ENCODE measurements at regions not wholly inside any gene's neighbourhood (a gene's known extent, or its start where the extent isn't known, plus 50 kb on each side); places are given as distances from the start of the nearest gene placed in this dataset.
"Not testable (repeated sequence)": the region's sequence is repeated elsewhere in the genome, so short reads cannot be mapped to it uniquely, and the experiment has no call there.

GRCh38 chr2:84040281-84040680 is 418.8 kb downstream of the SUCLG1 start:
- no peak for DNase-seq

GRCh38 chr2:84038866-84039265 is 420.2 kb downstream of the SUCLG1 start:
- no peak for DNase-seq

DNA sequence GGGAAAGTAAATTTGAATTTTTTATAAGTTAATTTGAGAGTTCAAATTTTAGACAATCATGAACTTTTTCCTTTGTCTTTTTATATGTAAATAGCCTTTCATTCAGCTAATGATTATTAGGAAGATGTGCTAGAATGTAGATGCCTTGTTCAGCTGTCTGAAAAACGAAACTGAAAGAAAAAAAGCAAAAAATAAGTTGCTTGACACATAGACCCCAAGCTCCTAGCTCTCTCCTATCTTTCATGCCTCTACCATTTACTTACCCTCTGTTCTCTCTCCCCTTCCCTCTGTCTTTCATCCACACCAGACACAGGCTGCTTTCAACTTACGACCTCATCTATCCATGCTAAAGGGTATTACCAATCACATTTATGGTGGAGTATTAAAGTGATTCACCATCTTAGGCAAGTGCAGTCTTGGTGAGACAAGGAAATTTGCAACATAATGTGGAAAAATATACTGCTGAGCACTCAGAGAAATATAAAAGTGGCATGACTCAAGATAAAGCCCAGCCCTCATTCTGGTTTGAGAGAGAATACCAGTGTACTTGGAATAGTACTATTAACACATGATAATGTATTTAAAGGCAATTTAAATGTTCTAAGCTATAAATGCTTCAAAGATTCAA is 425.6 kb downstream of the SUCLG1 start:
- DNase-seq: no peak

DNA sequence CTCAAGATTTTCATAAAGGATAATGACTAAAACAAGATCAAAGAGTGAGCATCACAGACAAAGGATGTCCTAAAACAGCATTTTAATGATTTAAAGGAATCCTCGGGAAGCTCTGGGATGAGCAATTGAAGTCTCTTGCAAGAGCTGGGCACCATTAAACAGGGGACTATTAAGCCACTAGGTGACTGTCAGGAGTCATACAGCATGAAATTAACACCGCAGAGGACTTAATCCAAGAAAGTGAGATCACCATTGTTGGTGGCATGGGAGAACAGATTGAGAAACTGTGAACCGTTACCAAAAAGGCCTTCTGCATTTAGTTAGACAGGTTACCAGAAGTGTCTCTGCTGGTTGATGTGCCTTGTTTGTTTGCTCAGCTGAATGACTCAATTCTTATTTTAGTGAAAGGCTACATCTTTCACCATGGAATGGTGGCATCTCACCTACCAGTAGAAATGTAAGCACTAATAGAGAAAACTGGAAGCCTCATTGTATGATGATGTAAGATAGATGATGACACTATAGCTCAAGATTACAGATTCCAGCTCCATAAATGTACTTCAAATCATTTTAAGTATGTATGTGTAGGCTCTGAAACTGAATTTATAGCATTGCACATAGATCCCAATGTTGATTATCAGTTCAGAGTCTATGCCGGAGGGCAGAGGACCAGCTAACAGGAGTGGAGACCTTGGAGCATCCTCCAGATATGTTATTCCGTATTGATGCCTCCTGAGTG is 427.6 kb downstream of the SUCLG1 start:
- no peak for DNase-seq

- DNase-seq: no peak
Measured at GRCh38 chr2:84029903-84030575, 429.0 kb downstream of the SUCLG1 start.

DNA sequence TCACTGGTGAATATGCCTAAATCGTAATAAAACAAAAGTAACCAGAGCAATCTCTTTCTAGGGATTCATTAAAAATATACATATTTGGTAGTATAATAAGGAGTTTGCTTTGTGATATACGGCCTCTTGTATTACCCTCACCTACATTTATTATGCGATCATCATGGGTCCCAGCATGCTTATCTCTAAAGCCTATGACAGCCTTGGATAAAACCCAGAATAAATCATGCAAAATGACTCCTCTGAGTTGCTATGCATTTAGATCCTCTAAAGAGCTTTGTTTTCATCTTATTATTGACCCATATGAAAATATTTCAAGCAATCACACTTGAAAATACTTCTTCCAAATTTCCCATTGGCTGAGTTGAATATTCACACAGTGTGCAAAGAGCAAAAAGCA is 432.3 kb downstream of the SUCLG1 start:
- no peak for DNase-seq

GRCh38 chr2:84022810-84023431 is 436.2 kb downstream of the SUCLG1 start:
- peak; percentile 50 for DNase-seq

DNA sequence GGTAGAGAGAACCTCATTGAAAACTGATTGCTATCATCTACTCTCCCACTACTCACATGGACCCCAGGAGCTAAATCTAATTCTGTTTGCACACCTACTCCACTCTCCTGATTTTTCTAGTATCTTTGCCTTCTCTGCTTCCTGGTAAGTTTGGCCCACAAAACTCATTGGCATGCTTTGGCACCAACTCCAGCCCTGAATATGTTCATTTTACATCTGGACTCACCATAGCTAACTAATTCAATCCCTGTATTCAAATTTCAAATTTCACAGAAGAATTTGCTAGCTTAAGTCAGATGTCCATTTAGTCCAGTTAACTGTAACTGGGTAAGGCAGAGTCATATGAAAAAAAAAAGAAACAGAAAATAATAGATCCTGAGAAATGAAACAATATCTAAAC is 442.1 kb downstream of the SUCLG1 start:
- no peak for DNase-seq

DNA sequence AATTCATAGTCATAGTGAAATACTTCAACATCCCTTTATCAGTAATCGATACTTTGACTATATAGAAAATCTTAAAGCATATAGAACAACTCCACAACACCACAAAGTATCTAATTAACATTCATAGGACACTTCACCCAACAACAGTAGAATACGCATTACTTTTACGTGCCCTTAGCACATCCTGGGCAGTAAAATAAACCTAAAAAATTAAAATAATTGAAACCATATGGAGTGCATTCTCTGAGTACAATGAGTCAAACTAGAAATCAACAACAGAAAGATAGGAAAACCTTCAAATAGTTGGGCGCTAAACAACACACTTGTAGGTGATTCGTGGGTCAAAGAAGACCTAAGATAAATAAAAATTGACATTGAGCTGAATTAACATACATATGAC is 442.9 kb downstream of the SUCLG1 start:
- DNase-seq: no peak

- DNase-seq: no peak
Measured at GRCh38 chr2:83997889-83998288, 461.2 kb downstream of the SUCLG1 start.

GRCh38 chr2:83994633-83995179 is 464.4 kb downstream of the SUCLG1 start:
- DNase-seq: no peak

DNA sequence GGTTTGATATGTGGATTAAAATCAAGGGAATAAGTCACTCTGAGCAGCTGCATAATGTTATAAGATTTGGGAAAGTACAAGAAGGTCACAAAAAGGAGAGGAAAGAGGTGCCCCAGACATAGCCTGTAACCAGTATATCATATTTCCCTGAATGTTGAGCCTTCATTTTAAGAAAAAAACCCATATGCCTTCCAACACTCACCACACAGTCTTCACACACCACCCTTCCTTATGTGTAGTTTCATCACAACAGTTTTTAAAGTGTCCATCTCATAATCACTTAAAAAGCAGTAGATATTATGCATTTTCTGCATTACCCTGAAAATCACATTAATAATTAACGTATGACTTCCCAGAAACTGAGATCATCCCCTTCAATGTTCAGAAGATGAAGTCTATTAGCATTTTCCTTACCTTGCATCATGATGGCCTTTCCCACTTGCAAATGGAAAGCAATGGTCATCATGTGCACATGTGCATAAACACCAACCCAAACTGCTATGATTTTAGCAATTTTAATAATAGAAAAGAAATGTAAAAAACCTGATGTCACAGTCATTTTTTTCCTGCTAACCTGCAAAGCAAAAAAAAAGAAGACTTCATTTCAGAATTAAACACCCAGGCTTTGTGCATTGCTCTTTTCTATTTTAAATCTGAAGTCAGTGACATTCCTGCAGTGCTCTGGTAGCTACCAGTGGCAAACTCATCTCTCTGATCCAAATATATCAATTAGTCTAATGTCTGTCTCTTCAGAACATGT is 465.0 kb downstream of the SUCLG1 start:
- no peak for DNase-seq

DNA sequence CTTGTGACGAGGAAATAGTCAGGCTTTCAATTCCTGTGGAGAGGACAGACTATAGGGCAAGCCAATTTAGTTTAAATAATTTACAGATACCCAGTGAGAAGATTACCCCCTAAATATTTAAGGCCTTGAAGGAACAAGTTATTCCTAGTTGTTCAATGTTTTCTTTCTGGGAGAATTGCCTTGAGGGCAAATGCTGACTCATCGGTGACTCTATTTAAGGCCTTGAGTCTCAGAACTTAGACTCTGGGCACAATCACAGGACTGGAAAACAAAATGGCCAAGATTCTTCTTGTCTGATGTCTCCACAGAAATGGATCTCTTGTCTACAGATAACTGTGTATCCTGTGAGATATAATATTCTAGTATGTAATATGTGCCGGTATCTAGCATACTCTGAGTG is 467.1 kb downstream of the SUCLG1 start:
- DNase-seq: no peak

GRCh38 chr2:83990636-83991035 is 468.4 kb downstream of the SUCLG1 start:
- no peak for DNase-seq

- DNase-seq: not testable (repeated sequence)
Measured at GRCh38 chr2:83976628-83977027, 482.5 kb downstream of the SUCLG1 start.

GRCh38 chr2:83972128-83972527 is 487.0 kb downstream of the SUCLG1 start:
- DNase-seq: peak; percentile 42

GRCh38 chr2:83971547-83971946 is 487.5 kb downstream of the SUCLG1 start:
- no peak for DNase-seq

GRCh38 chr2:83970217-83970929 is 488.7 kb downstream of the SUCLG1 start:
- DNase-seq: no peak

- DNase-seq: no peak
Measured at GRCh38 chr2:83969085-83969484, 490.0 kb downstream of the SUCLG1 start.

GRCh38 chr2:83967854-83968253 is 491.2 kb downstream of the SUCLG1 start:
- DNase-seq: no peak

- not testable (repeated sequence) for DNase-seq
Measured at GRCh38 chr2:83966946-83967345, 492.1 kb downstream of the SUCLG1 start.

DNA sequence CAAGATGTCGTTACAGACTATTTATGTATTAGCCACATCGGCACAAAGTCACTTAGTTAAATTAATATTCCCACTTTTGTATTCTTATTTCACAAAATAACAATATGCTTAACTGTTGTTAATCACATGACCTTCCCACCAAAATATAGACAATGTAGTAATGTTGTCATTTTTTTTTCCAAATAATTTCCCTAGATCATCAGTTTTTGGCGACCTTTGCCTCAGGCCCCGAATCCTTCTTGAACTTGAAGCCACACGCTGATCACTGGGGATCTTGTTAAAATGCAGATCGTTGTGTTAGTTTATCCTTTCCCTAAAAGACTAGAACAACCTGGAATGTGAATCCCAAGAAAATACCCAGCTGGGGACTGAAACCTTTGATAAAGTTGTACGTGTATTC is 497.6 kb downstream of the SUCLG1 start:
- no peak for DNase-seq

Data from NCI-H1048 (cell line).